Liver (tissue), 8 donors: ENCODE measurements at regions not wholly inside any gene's neighbourhood (a gene's known extent, or its start where the extent isn't known, plus 50 kb on each side); places are given as distances from the start of the nearest gene placed in this dataset.

Experiments used
- DNase-seq: peaks from one replicate; pipeline ENCODE4 v3.0.0-alpha.2; 2017; ENCODE audit warnings: low spot score
- H3K27ac ChIP-seq, 2 donors: one replicate each; pipeline ENCODE4 v1.7.0; 2013; ENCODE audit warnings: inconsistent platforms in 2 of 2, low read length in 2 of 2, control low read depth in 1 of 2, low read depth in 1 of 2, mild to moderate bottlenecking in 1 of 2
- H3K27me3 ChIP-seq, 4 donors: one replicate each; pipeline versions ENCODE4 v1.6.1 to v1.7.0; 2013; ENCODE audit warnings: low read length in 3 of 4, inconsistent platforms in 1 of 4, mild to moderate bottlenecking in 1 of 4, moderate library complexity in 1 of 4; ENCODE audit not compliant: control insufficient read depth in 4 of 4, insufficient read depth in 4 of 4
- H3K36me3 ChIP-seq, 4 donors: one replicate each; pipeline versions ENCODE4 v1.6.1 to v1.7.0; 2013; ENCODE audit warnings: low read length in 3 of 4, mild to moderate bottlenecking in 3 of 4, low read depth in 1 of 4, moderate library complexity in 1 of 4; ENCODE audit not compliant: control insufficient read depth in 4 of 4, insufficient read depth in 3 of 4
- H3K4me1 ChIP-seq, 4 donors: one replicate each; pipeline versions ENCODE4 v1.6.1 to v1.7.0; 2013; ENCODE audit warnings: low read length in 3 of 4, mild to moderate bottlenecking in 3 of 4, moderate library complexity in 1 of 4; ENCODE audit not compliant: control insufficient read depth in 4 of 4, insufficient read depth in 4 of 4
- H3K4me3 ChIP-seq, 3 donors: one replicate each; pipeline versions ENCODE4 v1.6.1 to v1.7.0; 2013; ENCODE audit warnings: low read length in 3 of 3, control low read depth in 1 of 3, low read depth in 1 of 3, mild to moderate bottlenecking in 1 of 3
- H3K9ac ChIP-seq, 2 donors: one replicate each; pipeline ENCODE4 v1.7.0; 2013; ENCODE audit warnings: low read length in 2 of 2, mild to moderate bottlenecking in 2 of 2, moderate library complexity in 2 of 2, control low read depth in 1 of 2, low read depth in 1 of 2
- H3K9me3 ChIP-seq, 4 donors: one replicate each; pipeline versions ENCODE4 v1.6.1 to v1.7.0; 2013; ENCODE audit warnings: low read length in 3 of 4; ENCODE audit not compliant: control insufficient read depth in 4 of 4
- EGR1 ChIP-seq, 2 donors: IDR thresholded peaks; 2 replicates each; pipeline ENCODE4 v1.6.1; 2016 to 2018; ENCODE audit warnings: antibody characterized with exemption in 2 of 2, low read depth in 2 of 2
- FOXA2 ChIP-seq: IDR thresholded peaks from 2 replicates; pipeline ENCODE4 v1.6.1; 2016; ENCODE audit warnings: antibody characterized with exemption
- HNF4A ChIP-seq, 2 donors: conservative IDR thresholded peaks; 2 replicates each; pipeline ENCODE4 v1.6.1; 2016; ENCODE audit warnings: antibody characterized with exemption in 2 of 2, mild to moderate bottlenecking in 2 of 2
- HNF4G ChIP-seq: IDR thresholded peaks from 2 replicates; pipeline ENCODE4 v1.6.1; 2016; ENCODE audit warnings: antibody characterized with exemption
- NR2F2 ChIP-seq: IDR thresholded peaks from 2 replicates; pipeline ENCODE4 v1.6.1; 2016; ENCODE audit warnings: antibody characterized with exemption
- SP1 ChIP-seq: IDR thresholded peaks from 2 replicates; pipeline ENCODE4 v1.6.1; 2018; ENCODE audit warnings: antibody characterized with exemption, mild to moderate bottlenecking
- WGBS: extraction: QIAGEN DNeasy Blood & Tissue Kit; methylation state at CpG from one replicate; pipeline ENCODE4 v1.1.7; 2013; 5-methylcytosine and 5-hydroxymethylcytosine counted together
- TF ChIP-seq, protein P1 (sequence below): fragments of 150-350 bp; IDR thresholded peaks from 2 replicates; pipeline ENCODE4 v1.5.1; 2017; ENCODE audit warnings: improper control_type of control experiment, low read depth, low read length; ENCODE audit not compliant: missing input control
- TF ChIP-seq, protein P2 (sequence below): IDR thresholded peaks from 2 replicates; pipeline ENCODE4 v1.6.1; 2016; ENCODE audit warnings: antibody characterized with exemption
- TF ChIP-seq, protein P3 (sequence below): IDR thresholded peaks from 2 replicates; pipeline ENCODE4 v1.6.1; 2016; ENCODE audit warnings: antibody characterized with exemption, mild to moderate bottlenecking
- TF ChIP-seq, protein P4 (sequence below): IDR thresholded peaks from 2 replicates; pipeline ENCODE4 v1.6.1; 2016; ENCODE audit warnings: antibody characterized with exemption
- TF ChIP-seq, protein P5 (sequence below): IDR thresholded peaks from 2 replicates; pipeline ENCODE4 v1.6.1; 2016; ENCODE audit warnings: antibody characterized with exemption
- donor health status: healthy.
- donor health status: healthy.
- donor health status: healthy.
- donor health status: healthy.
- donor health status: healthy.

DNA sequence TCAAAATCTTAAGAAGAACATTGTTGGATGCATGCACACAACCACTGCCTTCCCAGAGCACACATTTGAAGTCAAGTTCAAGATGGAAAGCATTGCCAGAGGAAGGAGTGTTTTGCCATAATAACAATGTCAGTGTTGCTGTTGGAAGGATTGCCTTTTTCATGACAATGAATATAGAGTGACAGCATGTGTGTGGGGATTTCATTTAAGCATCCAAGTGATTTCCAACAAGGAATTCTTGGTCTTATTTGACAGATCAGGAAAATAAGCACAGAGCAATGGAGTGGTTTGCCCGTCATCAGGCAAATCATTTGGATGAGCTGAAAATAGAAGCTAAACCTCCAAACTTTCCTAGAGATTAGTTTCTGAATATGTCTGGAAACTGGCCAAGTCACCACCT is 140.0 kb upstream of the RAI14 start:
- Histone ChIP-seq H3K27me3 (no peaks in the 10 kb centered on the region), H3K9me3 (no peaks in the 10 kb centered on the region), H3K27ac (no peak overlapping the region), H3K4me1 (peaks cover 2 to 13% (median 11%) of the 10 kb centered on the region in 4 donors), H3K36me3 (no peaks in the 10 kb centered on the region), H3K4me3 (no peak overlapping the region), H3K9ac (no peak overlapping the region)
- DNase-seq = no peak
- TF ChIP-seq EGR1 (IDR thresholded peaks at IDR 0.05; ENCODE audit: low read depth in 2 of 2) (no peak), NR2F2 (no peak)
- 98% methylated on average over 1 of the region's 1 CpG for WGBS

DNA sequence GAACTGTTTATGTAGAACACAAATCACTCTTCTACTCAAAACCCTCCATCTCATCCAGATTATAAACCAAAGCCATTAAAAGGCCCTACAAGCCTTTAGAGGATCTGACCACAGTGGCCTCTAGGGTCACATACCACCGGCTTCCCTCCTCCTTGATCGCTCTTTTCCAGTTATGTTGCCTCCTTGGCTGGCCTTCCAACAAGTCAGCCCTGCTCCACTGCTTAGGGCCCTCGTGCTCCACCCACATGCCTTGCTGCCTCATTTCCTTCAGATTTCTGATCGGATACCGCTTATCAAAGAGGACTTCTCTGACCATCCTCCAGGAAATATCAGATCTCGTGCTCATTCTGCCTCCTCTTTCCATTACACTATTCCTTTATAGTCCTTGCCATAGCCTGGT is 139.4 kb upstream of the RAI14 start:
- H3K27ac ChIP-seq = no peak overlapping the region
- no peaks in the 10 kb centered on the region for H3K36me3 ChIP-seq
- peaks cover 0 to 8% (median 6%) of the 10 kb centered on the region in 4 donors for H3K4me1 ChIP-seq
- TF ChIP-seq, protein P1, sequence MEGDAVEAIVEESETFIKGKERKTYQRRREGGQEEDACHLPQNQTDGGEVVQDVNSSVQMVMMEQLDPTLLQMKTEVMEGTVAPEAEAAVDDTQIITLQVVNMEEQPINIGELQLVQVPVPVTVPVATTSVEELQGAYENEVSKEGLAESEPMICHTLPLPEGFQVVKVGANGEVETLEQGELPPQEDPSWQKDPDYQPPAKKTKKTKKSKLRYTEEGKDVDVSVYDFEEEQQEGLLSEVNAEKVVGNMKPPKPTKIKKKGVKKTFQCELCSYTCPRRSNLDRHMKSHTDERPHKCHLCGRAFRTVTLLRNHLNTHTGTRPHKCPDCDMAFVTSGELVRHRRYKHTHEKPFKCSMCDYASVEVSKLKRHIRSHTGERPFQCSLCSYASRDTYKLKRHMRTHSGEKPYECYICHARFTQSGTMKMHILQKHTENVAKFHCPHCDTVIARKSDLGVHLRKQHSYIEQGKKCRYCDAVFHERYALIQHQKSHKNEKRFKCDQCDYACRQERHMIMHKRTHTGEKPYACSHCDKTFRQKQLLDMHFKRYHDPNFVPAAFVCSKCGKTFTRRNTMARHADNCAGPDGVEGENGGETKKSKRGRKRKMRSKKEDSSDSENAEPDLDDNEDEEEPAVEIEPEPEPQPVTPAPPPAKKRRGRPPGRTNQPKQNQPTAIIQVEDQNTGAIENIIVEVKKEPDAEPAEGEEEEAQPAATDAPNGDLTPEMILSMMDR = no peak
- TF ChIP-seq, protein P2, sequence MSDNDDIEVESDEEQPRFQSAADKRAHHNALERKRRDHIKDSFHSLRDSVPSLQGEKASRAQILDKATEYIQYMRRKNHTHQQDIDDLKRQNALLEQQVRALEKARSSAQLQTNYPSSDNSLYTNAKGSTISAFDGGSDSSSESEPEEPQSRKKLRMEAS = no peak
- TF ChIP-seq, protein P3, sequence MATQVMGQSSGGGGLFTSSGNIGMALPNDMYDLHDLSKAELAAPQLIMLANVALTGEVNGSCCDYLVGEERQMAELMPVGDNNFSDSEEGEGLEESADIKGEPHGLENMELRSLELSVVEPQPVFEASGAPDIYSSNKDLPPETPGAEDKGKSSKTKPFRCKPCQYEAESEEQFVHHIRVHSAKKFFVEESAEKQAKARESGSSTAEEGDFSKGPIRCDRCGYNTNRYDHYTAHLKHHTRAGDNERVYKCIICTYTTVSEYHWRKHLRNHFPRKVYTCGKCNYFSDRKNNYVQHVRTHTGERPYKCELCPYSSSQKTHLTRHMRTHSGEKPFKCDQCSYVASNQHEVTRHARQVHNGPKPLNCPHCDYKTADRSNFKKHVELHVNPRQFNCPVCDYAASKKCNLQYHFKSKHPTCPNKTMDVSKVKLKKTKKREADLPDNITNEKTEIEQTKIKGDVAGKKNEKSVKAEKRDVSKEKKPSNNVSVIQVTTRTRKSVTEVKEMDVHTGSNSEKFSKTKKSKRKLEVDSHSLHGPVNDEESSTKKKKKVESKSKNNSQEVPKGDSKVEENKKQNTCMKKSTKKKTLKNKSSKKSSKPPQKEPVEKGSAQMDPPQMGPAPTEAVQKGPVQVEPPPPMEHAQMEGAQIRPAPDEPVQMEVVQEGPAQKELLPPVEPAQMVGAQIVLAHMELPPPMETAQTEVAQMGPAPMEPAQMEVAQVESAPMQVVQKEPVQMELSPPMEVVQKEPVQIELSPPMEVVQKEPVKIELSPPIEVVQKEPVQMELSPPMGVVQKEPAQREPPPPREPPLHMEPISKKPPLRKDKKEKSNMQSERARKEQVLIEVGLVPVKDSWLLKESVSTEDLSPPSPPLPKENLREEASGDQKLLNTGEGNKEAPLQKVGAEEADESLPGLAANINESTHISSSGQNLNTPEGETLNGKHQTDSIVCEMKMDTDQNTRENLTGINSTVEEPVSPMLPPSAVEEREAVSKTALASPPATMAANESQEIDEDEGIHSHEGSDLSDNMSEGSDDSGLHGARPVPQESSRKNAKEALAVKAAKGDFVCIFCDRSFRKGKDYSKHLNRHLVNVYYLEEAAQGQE = no peak
- TF ChIP-seq SP1 = no peak
- TF ChIP-seq, protein P4, sequence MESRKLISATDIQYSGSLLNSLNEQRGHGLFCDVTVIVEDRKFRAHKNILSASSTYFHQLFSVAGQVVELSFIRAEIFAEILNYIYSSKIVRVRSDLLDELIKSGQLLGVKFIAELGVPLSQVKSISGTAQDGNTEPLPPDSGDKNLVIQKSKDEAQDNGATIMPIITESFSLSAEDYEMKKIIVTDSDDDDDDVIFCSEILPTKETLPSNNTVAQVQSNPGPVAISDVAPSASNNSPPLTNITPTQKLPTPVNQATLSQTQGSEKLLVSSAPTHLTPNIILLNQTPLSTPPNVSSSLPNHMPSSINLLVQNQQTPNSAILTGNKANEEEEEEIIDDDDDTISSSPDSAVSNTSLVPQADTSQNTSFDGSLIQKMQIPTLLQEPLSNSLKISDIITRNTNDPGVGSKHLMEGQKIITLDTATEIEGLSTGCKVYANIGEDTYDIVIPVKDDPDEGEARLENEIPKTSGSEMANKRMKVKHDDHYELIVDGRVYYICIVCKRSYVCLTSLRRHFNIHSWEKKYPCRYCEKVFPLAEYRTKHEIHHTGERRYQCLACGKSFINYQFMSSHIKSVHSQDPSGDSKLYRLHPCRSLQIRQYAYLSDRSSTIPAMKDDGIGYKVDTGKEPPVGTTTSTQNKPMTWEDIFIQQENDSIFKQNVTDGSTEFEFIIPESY = no peak
- TF ChIP-seq FOXA2 = no peak
- TF ChIP-seq, protein P5, sequence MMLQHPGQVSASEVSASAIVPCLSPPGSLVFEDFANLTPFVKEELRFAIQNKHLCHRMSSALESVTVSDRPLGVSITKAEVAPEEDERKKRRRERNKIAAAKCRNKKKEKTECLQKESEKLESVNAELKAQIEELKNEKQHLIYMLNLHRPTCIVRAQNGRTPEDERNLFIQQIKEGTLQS = no peak
- TF ChIP-seq EGR1 (IDR thresholded peaks at IDR 0.05; ENCODE audit: low read depth in 2 of 2) = no peak
- TF ChIP-seq HNF4A (conservative IDR thresholded peaks at IDR 0.05) = no peak
- TF ChIP-seq HNF4G = no peak
- 90% methylated on average over 6 of the region's 6 CpGs for WGBS
- no peak overlapping the region for H3K9ac ChIP-seq
- DNase-seq = no peak
- H3K9me3 ChIP-seq = no peaks in the 10 kb centered on the region
- H3K27me3 ChIP-seq = no peaks in the 10 kb centered on the region
- no peak overlapping the region for H3K4me3 ChIP-seq
